ENCODE measurements at regions not wholly inside any gene's neighbourhood (a gene's known extent, or its start where the extent isn't known, plus 50 kb on each side); places are given as distances from the start of the nearest gene placed in this dataset.

DNA sequence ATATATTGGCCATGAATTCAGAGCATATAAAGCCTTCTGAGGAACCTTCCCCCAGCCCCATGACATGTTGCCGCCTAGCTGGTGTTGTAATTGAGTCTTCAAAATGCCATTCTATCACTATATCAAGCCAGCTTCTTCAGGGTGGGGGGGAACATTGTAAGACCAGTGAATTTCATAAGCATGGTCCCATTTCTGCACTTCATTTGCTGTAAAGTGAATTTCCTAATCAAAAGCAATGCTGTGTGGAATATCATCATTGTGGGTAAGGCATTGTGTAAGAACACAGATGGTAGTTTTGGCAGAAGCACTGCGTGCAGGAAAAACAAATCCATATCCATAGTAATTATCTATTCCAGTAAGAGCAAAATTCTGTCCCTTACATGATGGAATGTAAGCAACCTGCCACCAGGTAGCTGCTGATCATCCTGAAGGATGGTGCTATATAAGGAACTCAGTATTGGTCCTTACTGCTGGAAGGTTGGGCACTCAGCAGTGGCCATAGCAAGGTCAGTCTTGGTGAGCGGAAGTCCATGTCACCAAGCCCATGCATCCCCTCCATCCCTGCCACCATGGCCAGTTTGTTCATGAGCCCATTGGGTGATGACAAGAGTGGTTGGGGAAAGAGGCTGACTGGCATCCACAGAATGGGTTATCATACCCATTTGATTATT, 159.4 kb downstream of the COPS8 start:
- DNase-seq (ENCODE audit: low read depth) = no peak

DNA sequence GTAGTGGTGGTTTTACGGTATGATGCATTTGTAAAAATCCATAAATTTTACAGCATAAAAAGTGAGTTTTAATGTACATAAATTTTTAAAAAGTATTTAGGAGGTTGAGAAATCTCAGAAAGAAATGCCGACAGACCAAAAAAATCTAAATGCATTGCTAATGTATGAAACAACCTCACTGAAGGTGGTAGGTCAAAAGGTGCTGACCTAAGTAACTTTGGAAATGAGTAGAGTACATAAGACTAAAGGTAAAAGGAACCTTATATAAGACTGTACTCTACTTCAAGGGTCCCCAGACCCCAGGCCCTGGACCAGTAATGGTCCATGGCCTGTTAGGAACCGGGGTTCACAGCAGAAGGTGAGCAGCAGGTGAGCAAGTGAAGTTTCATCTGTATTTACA, 163.4 kb downstream of the COL6A3 start:
- DNase-seq (ENCODE audit: low read depth) = no peak

DNA sequence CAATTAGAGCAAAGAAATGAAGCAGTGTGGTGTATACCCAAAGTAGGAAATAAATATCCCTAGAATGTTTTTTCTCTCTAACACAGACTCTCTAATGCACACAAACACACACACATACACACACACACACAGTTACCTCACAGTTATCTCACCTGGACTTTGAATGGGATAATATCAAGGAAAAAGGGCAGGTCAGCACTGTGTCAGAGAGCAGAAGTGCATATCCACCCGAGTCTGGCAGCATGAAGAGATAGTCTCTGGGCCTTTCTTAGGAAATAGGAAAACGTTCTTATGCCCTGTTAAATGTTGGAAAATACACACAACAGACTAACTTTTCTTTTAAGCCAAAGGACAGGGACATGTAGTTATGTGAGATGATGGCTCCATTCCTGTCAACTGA, 162.0 kb downstream of the COL6A3 start:
- no peak for DNase-seq (ENCODE audit: low read depth)

DNA sequence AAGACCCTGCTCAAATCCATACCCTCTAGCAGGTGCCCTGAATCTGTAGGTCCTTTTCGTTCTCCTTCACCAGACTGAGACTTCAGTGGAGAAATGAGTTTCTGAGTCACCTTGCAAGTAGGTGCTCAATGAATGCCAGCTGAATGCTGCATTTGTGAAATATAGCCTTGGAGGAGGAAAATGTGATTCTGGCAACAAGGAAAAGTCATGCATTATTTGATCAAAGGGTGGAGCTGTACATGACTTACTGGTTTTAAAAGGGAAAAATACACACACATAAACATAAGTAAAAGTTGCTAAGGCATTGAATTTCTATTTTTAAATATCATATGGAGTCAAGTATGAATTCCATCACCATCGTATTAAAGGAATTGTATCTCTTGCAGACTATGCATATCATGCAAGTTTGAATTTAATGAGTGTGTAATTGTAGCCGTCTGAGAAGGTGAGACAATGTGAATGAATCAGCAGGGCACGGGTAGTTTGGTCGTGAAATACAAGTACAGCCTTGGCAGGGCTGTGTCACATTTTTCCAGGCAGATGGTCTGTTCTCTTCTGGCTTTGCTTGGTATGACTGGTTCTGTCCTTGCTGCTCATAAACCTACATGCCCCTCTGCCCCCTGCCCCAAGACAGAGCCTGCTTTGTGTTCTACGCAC, 160.8 kb downstream of the COL6A3 start:
- DNase-seq (ENCODE audit: low read depth) = no peak

DNA sequence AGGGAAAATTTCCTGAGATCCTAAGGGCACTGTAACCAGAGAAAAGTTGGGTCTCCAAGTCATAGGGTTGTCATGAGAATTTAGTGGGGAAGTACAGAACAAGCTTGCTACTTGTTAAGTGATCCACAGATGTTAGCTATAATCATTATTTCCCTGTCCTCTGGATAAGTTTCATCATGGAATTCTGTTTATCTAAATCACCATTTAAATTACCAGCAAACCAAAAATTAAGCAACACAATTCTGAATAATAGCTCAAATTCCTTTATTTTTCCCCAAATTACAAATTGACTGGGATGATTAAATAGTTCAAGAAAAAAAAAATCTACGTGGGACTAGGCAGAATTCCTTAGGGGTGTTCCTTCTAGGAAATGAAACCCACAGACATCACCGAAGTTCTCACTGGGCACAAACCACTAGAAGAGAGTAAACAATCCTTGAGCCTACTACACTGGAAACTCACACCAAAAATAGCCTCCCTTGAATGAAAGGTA, 159.5 kb downstream of the COL6A3 start:
- DNase-seq (ENCODE audit: low read depth) = no peak

DNA sequence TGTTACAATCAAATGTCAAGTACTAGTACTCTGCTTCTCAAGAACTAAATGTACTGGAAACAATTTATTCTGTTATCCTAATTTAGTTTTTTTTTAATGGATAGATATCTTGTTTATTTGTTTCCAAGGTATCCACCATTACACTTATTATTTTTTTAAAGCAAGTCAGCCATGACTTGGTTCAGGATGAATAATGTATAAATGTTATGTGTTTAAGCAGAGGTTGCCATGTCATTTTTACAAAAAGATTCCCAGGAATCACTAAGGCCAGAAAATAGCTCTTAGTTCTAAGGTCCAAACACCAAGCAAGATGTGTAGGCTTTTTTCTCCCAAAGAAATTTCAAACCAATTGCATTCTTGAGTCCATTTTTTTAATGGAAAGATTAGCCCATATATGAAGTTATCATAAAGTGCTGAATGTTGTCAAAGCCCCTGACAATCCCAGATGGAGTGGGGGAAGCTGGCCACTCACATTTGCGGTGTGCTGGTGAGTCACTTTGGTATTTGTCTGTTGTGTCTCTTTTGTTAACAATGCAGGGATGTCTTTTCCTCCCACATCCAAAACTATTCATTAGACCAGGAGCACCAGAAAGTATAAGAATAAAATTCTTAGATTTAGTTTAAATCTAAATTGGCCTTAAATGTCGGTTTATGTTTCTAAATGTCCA, 158.9 kb downstream of the COL6A3 start:
- no peak for DNase-seq (ENCODE audit: low read depth)

DNA sequence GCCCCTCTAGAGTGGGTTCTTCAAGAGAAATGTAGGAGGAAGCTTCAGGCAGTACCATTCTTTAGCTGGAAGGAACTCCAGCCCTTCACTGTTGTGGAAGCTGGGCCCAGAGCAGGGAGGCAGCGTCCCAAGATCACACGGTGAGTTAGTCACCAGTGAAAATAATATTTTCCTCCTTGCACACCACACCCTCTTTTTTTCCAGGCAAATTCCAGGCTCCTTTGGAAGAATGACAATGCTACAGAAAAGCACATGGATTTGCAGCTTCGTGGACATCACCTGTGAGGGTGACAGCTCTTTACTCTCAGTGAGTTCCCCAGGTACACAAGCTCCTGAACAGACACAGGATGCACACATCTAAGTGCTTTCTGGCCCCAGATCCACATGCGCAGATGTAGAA, 157.1 kb downstream of the COL6A3 start:
- no peak for DNase-seq (ENCODE audit: low read depth)

DNA sequence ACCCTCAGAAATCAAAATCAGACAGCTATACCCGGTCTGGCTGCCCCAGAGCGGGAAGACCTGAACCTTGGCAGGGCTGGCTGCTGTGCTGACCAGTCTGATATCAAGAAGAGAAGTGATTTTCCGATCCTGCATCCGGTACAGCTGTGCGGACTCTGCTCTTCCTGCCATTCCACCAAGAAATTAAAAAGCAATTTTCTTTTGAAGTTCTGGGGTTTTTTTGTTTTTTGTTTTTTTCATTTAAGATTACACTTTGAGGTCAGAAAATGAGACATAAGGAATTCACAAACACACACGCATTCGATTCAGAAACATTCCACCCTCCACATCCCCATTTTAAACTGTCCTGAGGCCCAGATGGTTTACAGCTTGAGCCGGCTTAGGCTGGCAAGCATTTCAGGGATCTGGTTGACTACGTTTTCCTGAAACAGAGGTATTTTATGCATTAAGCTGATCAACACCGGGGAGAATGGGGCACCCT, 156.5 kb downstream of the COL6A3 start:
- no peak for DNase-seq (ENCODE audit: low read depth)

DNA sequence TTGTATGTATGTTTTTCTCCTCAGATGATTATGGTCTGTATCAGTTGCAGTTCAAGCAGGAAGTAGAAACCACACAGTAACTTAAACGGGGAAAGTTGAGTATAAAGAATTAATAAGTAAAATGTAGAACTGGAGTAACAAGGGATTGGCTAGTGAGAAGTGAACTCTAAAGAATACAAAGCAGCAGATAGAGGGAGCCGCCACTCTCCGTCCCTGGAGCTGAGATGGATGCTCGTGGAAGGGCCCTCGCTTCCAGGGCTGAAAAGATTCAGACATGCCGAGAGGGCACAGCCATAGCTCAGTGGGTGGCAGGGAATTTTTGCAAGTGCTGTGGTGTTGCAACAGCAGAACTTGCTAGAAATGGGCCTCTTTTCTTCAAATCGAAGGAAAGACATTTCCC, 155.8 kb downstream of the COL6A3 start:
- no peak for DNase-seq (ENCODE audit: low read depth)

DNA sequence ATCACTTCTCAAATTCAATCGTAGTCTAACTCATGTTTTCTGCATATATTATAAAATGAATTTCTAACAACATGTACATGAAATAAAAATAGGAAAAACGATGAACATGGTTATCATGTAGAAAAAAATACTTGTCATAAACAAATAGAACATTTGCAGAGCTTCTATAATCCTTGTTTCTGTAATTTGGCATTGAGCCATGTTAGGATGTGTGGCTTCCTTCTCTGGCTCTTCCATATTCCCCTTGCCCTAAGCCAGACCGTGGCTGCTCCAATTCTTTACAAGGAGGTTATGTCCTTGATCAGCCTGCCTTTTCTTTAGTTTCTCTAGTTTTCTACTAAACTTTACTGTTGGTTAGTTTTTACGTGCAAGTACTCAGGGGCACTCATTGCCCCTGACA, 155.3 kb downstream of the COL6A3 start:
- no peak for DNase-seq (ENCODE audit: low read depth)

DNA sequence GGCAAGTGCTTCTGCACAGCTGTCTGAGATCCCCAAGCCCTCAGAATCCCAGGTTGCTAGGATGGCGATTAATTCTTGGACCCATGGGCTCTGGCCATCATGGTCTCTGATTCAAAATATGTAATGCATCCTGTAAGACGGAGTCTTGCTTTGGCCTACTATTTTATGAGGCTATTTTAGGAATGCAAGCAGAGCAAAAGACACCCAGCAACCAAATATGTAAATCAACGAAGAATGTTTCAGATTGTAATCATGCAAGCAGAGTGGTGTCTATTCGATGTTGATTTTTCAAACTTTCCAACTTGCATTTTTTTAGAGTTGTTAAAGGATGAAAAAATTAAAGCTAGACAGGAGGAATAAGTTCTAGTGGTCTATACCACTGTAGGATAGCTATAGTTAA, 154.8 kb downstream of the COL6A3 start:
- no peak for DNase-seq (ENCODE audit: low read depth)

DNA sequence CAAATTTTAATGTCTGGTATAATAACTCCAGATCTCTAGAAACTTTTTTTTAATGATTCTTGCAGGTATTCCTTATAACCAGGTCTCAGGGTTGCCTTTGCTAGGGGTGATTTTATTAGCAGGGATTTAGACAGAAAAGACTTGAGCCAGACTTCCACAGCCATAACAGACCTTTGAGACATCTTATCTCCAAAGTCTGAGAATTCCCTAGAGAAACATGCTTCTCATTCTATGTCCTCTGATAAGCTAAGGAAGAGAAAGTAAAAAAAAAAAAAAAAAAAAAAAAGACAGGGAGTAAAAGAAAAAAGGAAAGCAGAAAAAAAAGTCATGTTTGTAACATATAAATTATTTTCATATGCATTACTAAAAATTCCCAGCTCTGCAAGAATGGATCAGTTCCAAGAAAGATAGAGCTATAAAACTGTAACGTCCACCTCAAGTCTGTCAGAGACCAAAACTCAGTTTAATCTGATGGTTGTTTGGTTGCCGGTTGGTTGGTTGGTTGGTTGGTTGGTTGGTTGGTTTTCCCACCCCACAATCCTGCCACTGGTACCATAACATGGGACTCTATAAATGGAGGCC, 153.8 kb downstream of the COL6A3 start:
- DNase-seq (ENCODE audit: low read depth) = no peak

DNA sequence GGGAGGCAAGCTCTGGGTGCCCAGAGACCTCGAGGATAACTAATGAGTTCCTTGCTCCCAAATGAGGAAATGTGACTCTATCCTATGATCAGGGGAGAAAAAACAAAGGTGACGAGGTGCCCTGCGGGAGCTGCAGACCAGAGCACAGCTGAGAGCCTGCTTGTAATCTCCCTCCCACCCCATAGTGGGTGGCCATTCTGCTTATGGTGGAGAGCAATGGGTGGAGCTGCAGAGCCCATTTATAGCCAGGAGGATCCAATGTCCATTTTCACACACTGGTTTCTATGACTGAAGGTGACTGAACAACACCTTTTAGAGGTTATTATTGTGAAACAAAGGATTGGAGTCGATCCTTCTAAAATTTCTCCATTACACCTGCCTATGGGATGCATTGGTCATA, 153.3 kb downstream of the COL6A3 start:
- DNase-seq (ENCODE audit: low read depth) = no peak

DNA sequence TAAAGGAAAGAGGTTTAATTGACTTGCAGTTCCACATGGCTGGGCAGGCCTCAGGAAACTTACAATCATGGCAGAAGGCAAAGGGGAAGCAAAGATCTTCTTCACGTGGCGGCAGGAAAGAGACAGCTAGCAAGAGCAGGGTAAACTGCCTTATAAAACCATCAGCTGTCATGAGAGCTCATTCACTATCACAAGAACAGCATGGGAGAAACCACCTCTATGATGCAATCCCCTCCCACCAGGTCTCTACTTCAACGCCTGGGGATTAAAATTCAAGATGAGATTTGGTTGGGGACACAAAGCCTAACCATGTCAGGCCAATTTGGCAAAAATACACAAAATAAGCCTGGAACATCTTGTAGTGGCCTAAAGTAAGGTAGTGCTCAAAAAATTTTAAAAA, 152.6 kb downstream of the COL6A3 start:
- DNase-seq (ENCODE audit: low read depth) = no peak

DNA sequence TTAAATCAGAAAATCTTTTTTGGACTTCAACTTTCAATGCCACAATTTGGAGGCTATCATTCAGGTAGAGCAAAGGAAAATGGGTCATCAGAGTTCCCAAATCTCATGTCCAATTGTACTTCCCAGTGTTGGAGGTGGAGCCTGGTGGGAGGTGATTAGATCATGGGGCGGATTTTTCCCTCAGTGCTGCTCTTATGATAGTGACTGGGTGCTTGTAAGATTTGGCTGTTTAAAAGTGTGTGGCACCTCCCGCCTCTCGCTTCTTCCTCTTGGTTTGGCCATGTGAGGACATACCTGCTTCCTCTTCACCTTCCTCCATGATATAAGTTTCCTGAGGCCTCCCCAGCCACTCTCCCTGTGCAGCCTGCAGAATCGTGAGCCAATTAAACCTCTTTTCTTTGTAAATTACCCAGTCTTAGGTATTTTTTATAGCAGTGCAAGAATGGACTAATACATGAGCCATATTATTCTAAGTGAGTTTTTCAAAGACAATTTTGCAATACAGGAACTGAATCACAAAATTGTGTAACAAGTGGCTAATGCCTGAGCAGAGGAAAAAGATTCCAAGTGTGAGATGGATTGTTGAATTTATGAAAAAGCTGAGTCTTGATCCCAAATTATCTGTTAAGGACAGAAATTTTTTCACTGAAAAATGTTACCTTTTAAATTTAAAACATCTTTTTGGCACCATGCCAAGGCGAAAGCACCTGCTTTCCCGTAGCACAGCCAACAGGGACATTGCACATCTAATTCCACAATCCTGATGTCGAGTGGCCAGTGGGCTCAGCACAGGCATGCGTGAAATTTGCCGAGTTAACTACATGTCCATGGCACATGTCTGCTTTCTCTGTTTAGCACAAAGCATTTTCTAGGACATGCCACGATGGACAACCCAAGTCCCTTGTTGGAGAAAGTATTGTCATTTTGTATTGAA, 150.9 kb downstream of the COL6A3 start:
- DNase-seq (ENCODE audit: low read depth) = no peak

DNA sequence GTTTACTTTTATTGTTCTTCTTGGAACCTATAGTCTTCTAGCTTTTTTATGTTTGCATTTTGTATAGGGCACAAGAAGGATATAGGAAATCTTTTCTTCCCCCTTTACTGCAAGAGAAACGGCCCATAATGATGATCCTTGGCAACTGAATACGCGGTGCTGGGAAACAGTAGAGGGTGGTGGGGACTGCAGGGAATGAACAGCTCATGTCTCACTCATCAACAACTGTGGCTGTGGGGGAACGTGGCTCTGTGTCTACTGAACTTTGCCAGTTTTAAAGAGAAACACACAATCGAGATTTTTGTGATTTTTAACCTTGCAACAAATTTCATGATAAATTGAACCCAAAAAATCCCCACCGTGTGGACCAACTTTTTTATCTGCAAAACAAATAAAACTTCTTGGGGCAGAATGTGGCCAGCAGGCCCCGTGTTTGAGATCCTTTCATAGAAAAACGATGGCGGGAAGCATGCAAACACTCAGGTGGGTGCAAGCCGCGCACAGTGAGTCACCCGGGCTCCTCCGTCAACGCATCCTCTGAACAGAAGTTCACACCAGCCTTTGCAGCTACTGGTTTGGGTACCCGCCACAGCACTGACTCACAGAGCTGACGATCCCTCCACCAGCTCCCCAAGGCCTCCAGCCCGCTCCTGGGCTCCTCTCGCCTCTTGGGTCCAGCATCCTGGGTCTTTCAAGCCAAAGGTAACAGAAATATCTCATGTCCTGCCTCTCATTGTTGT, 149.3 kb downstream of the COL6A3 start:
- no peak for DNase-seq (ENCODE audit: low read depth)

DNA sequence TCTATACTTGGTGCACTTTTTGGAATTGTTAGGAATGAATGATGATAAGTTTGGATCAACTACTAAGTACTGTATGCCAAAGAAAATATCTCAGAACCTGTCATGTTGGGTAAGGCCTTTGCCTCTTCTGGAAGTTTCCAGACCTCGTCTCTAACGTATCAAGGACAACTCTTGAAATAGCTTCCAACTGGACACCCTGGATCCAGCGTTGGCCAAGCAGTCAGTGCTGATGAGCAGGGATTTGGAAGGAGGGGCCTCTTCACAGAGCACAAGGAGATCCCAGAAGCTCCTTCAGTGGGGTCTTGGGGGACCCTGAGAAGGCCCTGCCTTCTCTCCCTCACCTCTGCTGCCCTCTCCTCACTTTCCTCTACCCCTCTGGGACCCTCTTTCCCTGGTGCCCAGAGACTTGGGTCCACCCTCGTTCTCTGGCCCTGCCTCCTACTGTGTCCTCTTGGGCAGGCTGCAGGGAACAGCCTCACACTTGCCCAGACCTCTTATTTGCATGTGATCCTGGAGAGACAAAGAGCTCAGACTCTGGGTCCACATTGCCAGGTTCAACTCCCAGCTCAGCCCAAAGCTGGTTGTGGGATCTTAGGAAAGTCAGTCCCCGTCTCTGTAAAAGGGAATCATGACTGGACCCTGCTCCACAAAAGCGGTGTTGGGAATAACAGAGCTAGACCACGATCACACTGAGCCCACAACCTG, 145.8 kb downstream of the COL6A3 start:
- no peak for DNase-seq (ENCODE audit: low read depth)

DNA sequence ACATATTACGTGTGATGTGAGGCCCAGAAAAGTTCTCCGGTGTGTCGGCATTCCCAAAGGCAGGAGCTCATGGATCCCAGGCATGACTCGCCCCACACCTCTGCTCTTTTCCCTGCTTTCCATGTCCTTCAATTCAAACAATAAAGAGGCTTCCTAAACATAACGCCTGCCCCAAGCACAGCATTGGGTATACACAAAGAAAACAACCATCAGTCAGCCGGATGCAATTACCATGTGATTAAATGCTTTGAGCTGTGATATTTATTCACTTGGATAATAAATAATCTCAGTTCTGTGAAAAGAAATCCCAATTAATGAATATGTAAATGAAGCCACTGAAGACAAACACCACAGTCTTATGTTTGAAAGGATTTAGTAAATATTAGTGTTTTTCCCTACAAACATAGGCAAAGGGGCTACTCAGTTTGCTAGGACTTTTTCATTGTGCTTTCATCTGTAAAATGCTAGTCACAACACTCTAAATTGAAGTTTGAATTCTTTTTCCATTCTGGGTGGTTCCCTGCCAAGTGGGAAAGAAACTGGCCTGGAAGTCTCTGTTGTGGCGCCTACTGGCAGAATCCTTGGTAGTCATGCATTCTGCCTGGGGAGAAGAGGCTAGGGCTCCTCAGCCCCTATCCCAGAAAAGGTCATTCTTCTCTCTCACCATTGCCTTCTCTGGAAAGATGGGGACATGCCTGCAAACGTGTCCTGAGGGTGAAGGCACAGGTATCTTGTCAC, 144.7 kb downstream of the COL6A3 start:
- no peak for DNase-seq (ENCODE audit: low read depth)

DNA sequence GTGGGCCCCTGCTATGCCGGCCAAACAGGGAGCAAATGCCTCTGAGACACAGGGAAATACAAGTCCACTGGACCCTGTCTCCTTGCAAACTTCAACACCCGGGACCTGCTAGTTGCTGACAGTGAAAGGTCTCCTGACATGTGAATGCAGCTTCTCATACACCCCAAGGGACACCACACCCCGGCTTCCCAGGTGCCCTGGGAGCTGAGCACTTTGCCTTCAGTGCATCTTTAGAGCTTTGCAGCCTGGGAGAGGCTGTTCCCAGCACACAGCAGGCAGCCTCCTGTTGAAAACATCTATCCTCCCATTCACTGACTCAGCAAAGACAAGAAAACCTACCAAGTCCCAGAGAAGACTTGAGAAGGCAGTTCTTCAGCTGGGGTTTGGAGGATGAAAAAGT, 143.4 kb downstream of the COL6A3 start:
- DNase-seq (ENCODE audit: low read depth) = no peak

All from activated T-cell treated with anti-CD3 and anti-CD28 coated beads for 1 hour (primary cell).